ENCODE measurements at regions not wholly inside any gene's neighbourhood (a gene's known extent, or its start where the extent isn't known, plus 50 kb on each side); places are given as distances from the start of the nearest gene placed in this dataset.

GRCh38 chr9:135199489-135199888 is 112.0 kb downstream of the OLFM1 start:
- no peak for TF ChIP-seq ZNF8 (CRISPR knock-in tag; IDR thresholded peaks at IDR 0.05)

GRCh38 chr9:135201711-135202110 is 114.2 kb downstream of the OLFM1 start:
- ATAC-seq = no peak
- TF ChIP-seq ESRRG (CRISPR knock-in tag; IDR thresholded peaks at IDR 0.05) = no peak
- TF ChIP-seq ZC3H10 (CRISPR knock-in tag; IDR thresholded peaks at IDR 0.05) = no peak
- no peak for TF ChIP-seq POU6F1 (CRISPR knock-in tag; IDR thresholded peaks at IDR 0.05; ENCODE audit: borderline replicate concordance, low read depth)
- no peak for TF ChIP-seq ZFP30 (CRISPR knock-in tag; IDR thresholded peaks at IDR 0.05)

More at GRCh38 chr9:135199489-135199888, 112.0 kb downstream of the OLFM1 start:
- ATAC-seq = no peak

- no peak for TF ChIP-seq ZNF8 (CRISPR knock-in tag; IDR thresholded peaks at IDR 0.05)
- no peak for TF ChIP-seq PATZ1 (CRISPR knock-in tag; IDR thresholded peaks at IDR 0.05; ENCODE audit: borderline replicate concordance)
- TF ChIP-seq TSHZ2 (CRISPR knock-in tag; IDR thresholded peaks at IDR 0.05) = no peak
- TF ChIP-seq ARNTL (CRISPR knock-in tag; IDR thresholded peaks at IDR 0.05; ENCODE audit: borderline replicate concordance, low read depth) = no peak
- no peak for TF ChIP-seq ZNF70 (CRISPR knock-in tag; IDR thresholded peaks at IDR 0.05)
- TF ChIP-seq ZFP3 (CRISPR knock-in tag; IDR thresholded peaks at IDR 0.05) = no peak
- TF ChIP-seq ZC3H10 (CRISPR knock-in tag; IDR thresholded peaks at IDR 0.05) = no peak
- no peak for TF ChIP-seq TCF4 (CRISPR knock-in tag; IDR thresholded peaks at IDR 0.05; ENCODE audit: borderline replicate concordance)
- TF ChIP-seq SNAI2 (CRISPR knock-in tag; IDR thresholded peaks at IDR 0.05) = no peak
- TF ChIP-seq PPARA (CRISPR knock-in tag; IDR thresholded peaks at IDR 0.05; ENCODE audit: borderline replicate concordance) = no peak
- no peak for TF ChIP-seq CSDC2 (CRISPR knock-in tag; IDR thresholded peaks at IDR 0.05)
- no peak for TF ChIP-seq RARB (CRISPR knock-in tag; IDR thresholded peaks at IDR 0.05)
- no peak for TF ChIP-seq TOX (CRISPR knock-in tag; IDR thresholded peaks at IDR 0.05; ENCODE audit: borderline replicate concordance)
- TF ChIP-seq POU6F1 (CRISPR knock-in tag; IDR thresholded peaks at IDR 0.05; ENCODE audit: borderline replicate concordance, low read depth) = no peak
- no peak for ATAC-seq
Measured at GRCh38 chr9:135204177-135204576, 116.7 kb downstream of the OLFM1 start.

- no peak for ATAC-seq
- TF ChIP-seq CREB5 (CRISPR knock-in tag; IDR thresholded peaks at IDR 0.05; ENCODE audit: low read depth) (no peak), BACH2 (CRISPR knock-in tag; IDR thresholded peaks at IDR 0.05; ENCODE audit: borderline replicate concordance) (no peak), OSR1 (CRISPR knock-in tag; IDR thresholded peaks at IDR 0.05) (no peak), POU6F1 (CRISPR knock-in tag; IDR thresholded peaks at IDR 0.05; ENCODE audit: borderline replicate concordance, low read depth) (no peak), ARNTL (CRISPR knock-in tag; IDR thresholded peaks at IDR 0.05; ENCODE audit: borderline replicate concordance, low read depth) (no peak), TCF4 (CRISPR knock-in tag; IDR thresholded peaks at IDR 0.05; ENCODE audit: borderline replicate concordance) (no peak), ZFP30 (CRISPR knock-in tag; IDR thresholded peaks at IDR 0.05) (no peak), ZC3H10 (CRISPR knock-in tag; IDR thresholded peaks at IDR 0.05) (no peak), ESRRG (CRISPR knock-in tag; IDR thresholded peaks at IDR 0.05) (no peak), ZFP3 (CRISPR knock-in tag; IDR thresholded peaks at IDR 0.05) (no peak), ZNF70 (CRISPR knock-in tag; IDR thresholded peaks at IDR 0.05) (no peak), ZNF8 (CRISPR knock-in tag; IDR thresholded peaks at IDR 0.05) (no peak), CSDC2 (CRISPR knock-in tag; IDR thresholded peaks at IDR 0.05) (no peak), SNAI2 (CRISPR knock-in tag; IDR thresholded peaks at IDR 0.05) (no peak)
Measured at GRCh38 chr9:135209136-135209535, 121.7 kb downstream of the OLFM1 start.

Measured in SK-N-SH treated with all-trans-retinoic acid at 6 μM for 48 hours (cell line).